ENCODE measurements at regions not wholly inside any gene's neighbourhood (a gene's known extent, or its start where the extent isn't known, plus 50 kb on each side); places are given as distances from the start of the nearest gene placed in this dataset.

DNA sequence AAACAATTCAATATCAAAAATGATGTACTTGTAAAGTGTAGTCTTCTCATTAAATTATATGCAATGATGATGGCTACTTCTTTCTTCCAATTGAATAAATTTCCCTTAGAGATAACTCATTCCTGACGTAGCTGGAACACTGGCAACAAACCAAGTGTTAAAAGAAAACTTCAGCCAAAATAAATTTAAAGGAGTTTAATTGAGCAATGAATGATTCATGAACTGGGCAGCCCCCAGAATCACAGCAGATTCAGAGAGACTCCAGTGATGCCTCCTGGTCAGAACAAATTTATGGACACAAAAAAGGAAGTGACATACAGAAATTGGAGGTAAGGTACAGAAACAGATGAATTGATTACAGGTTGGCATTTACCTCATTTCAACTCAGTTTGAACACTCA lies 276.5 kb downstream of the DSC3 start:
- Histone ChIP-seq H3K4me3 (replicated peaks; ENCODE audit: low read depth, low read length) (no peak overlapping the region), H3K36me3 (ENCODE audit: control insufficient read depth, insufficient read depth, low read length) (no peaks in the 10 kb centered on the region), H3K27me3 (replicated peaks; ENCODE audit: control insufficient read depth, insufficient read depth, low read length) (no peaks in the 10 kb centered on the region)
- no peak for DNase-seq (ENCODE audit: extremely low read depth, insufficient read length)
- TF ChIP-seq CTCF (IDR thresholded peaks at IDR 0.05; ENCODE audit: insufficient read depth, low read length, poor library complexity, severe bottlenecking) = no peak

DNA sequence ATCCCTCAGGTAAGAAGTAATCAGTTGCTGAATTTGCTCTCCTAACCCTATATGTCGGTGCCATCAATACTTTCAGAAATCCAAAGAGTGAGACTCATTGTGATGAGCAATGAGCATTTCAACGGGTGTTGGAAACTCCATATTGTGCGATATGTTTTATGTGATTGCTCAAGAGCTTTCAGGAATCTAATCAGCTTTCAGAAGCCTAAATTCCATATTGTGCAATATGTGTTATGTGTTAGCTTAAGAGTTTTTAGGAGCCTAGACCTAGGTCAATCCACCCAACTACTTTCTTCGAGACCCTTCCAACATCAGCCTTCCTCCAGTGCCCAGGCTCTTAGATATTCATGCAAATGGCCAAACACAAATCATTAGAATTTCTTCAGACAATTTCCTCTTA lies 277.3 kb downstream of the DSC3 start:
- no peak for DNase-seq (ENCODE audit: extremely low read depth, insufficient read length)
- no peak overlapping the region for H3K4me3 ChIP-seq (replicated peaks; ENCODE audit: low read depth, low read length)
- TF ChIP-seq CTCF (IDR thresholded peaks at IDR 0.05; ENCODE audit: insufficient read depth, low read length, poor library complexity, severe bottlenecking) = no peak
- no peaks in the 10 kb centered on the region for H3K27me3 ChIP-seq (replicated peaks; ENCODE audit: control insufficient read depth, insufficient read depth, low read length)
- H3K36me3 ChIP-seq (ENCODE audit: control insufficient read depth, insufficient read depth, low read length) = no peaks in the 10 kb centered on the region

- Histone ChIP-seq H3K4me3 (replicated peaks; ENCODE audit: low read depth, low read length) (no peak overlapping the region), H3K27me3 (replicated peaks; ENCODE audit: control insufficient read depth, insufficient read depth, low read length) (no peaks in the 10 kb centered on the region), H3K36me3 (ENCODE audit: control insufficient read depth, insufficient read depth, low read length) (no peaks in the 10 kb centered on the region)
- no peak for DNase-seq (ENCODE audit: extremely low read depth, insufficient read length)
- no peak for TF ChIP-seq CTCF (IDR thresholded peaks at IDR 0.05; ENCODE audit: insufficient read depth, low read length, poor library complexity, severe bottlenecking)
Measured at GRCh38 chr18:30763902-30764350, 278.6 kb downstream of the DSC3 start.

- Histone ChIP-seq H3K4me3 (replicated peaks; ENCODE audit: low read depth, low read length) (no peak overlapping the region), H3K27me3 (replicated peaks; ENCODE audit: control insufficient read depth, insufficient read depth, low read length) (no peaks in the 10 kb centered on the region), H3K36me3 (ENCODE audit: control insufficient read depth, insufficient read depth, low read length) (no peaks in the 10 kb centered on the region)
- no peak for TF ChIP-seq CTCF (IDR thresholded peaks at IDR 0.05; ENCODE audit: insufficient read depth, low read length, poor library complexity, severe bottlenecking)
- no peak for DNase-seq (ENCODE audit: extremely low read depth, insufficient read length)
Measured at GRCh38 chr18:30754846-30755245, 287.7 kb downstream of the DSC3 start.

DNA sequence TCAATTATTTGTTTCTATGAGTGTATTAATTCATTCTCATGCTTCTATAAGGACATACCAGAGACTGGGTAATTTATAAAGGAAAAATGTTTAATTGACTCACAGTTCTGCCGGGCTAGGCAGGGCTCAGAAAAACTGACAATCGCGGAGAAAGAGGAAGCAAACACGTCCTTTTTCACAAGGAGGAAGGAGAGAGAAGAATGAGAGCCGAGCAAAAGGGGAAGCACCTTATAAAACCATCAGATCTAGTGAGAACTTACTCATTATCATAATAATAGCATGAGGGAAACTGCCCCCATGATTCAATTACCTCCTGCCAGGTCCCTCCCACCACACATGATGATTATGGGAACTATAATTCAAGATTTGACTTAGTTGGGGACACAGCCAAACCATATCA lies 294.0 kb downstream of the DSC3 start:
- H3K36me3 ChIP-seq (ENCODE audit: control insufficient read depth, insufficient read depth, low read length) = no peaks in the 10 kb centered on the region
- DNase-seq (ENCODE audit: extremely low read depth, insufficient read length) = no peak
- no peak overlapping the region for H3K4me3 ChIP-seq (replicated peaks; ENCODE audit: low read depth, low read length)
- H3K27me3 ChIP-seq (replicated peaks; ENCODE audit: control insufficient read depth, insufficient read depth, low read length) = no peaks in the 10 kb centered on the region
- TF ChIP-seq CTCF (IDR thresholded peaks at IDR 0.05; ENCODE audit: insufficient read depth, low read length, poor library complexity, severe bottlenecking) = no peak

- no peaks in the 10 kb centered on the region for H3K27me3 ChIP-seq (replicated peaks; ENCODE audit: control insufficient read depth, insufficient read depth, low read length)
- no peaks in the 10 kb centered on the region for H3K36me3 ChIP-seq (ENCODE audit: control insufficient read depth, insufficient read depth, low read length)
- DNase-seq (ENCODE audit: extremely low read depth, insufficient read length) = no peak
- no peak overlapping the region for H3K4me3 ChIP-seq (replicated peaks; ENCODE audit: low read depth, low read length)
- no peak for TF ChIP-seq CTCF (IDR thresholded peaks at IDR 0.05; ENCODE audit: insufficient read depth, low read length, poor library complexity, severe bottlenecking)
Measured at GRCh38 chr18:30746224-30746623, 296.3 kb downstream of the DSC3 start.
